Colonic mucosa (tissue), 4 donors: ENCODE measurements at regions not wholly inside any gene's neighbourhood (a gene's known extent, or its start where the extent isn't known, plus 50 kb on each side); places are given as distances from the start of the nearest gene placed in this dataset.

Source experiments
- DNase-seq: peaks from one replicate; pipeline ENCODE4 v3.0.0-alpha.2; 2020
- H3K27ac ChIP-seq: fragments of 200-600 bp; one replicate; pipeline ENCODE4 v1.8.0; 2021
- H3K27me3 ChIP-seq: fragments of 200-600 bp; one replicate; pipeline ENCODE4 v1.8.0; 2021
- H3K36me3 ChIP-seq: fragments of 200-600 bp; one replicate; pipeline ENCODE4 v1.8.0; 2021
- H3K4me1 ChIP-seq: fragments of 200-600 bp; one replicate; pipeline ENCODE4 v1.8.0; 2021; ENCODE audit warnings: mild to moderate bottlenecking
- H3K4me3 ChIP-seq: fragments of 200-600 bp; one replicate; pipeline ENCODE4 v1.8.0; 2021
- H3K9ac ChIP-seq, 2 donors: one replicate each; pipeline ENCODE4 v1.7.0; 2013; ENCODE audit warnings: control low read depth in 2 of 2, low read depth in 2 of 2, low read length in 2 of 2
- H3K9me3 ChIP-seq: fragments of 200-600 bp; one replicate; pipeline ENCODE4 v1.8.0; 2021
- CTCF ChIP-seq: fragments of 200-600 bp; IDR thresholded peaks from one replicate; pipeline ENCODE4 v1.8.0; 2022; ENCODE audit warnings: antibody characterized with exemption, mild to moderate bottlenecking
- intact Hi-C: fragments of 100-400 bp; cut with DNase I; formaldehyde crosslinking; loops from one replicate; pipeline ENCODE4 v1.14.1; 2022
- donor health status: healthy.
- donor health status: DM: no; HTN: no; CAD: no.
- donor health status: DM: no; HTN: no; CAD: no.

- no peak for DNase-seq
- H3K9me3 ChIP-seq, result no peaks in the 10 kb centered on the region
- H3K36me3 ChIP-seq, result no peaks in the 10 kb centered on the region
- no peak overlapping the region for H3K9ac ChIP-seq
- intact Hi-C loops, result no loop called here
- no peaks in the 10 kb centered on the region for H3K27me3 ChIP-seq
- H3K27ac ChIP-seq, result no peak overlapping the region
- no peak overlapping the region for H3K4me3 ChIP-seq
- no peak for TF ChIP-seq CTCF
- no peaks in the 10 kb centered on the region for H3K4me1 ChIP-seq
Measured at GRCh38 chr18:73924307-73924706, 223.3 kb downstream of the FBXO15 start.

DNA sequence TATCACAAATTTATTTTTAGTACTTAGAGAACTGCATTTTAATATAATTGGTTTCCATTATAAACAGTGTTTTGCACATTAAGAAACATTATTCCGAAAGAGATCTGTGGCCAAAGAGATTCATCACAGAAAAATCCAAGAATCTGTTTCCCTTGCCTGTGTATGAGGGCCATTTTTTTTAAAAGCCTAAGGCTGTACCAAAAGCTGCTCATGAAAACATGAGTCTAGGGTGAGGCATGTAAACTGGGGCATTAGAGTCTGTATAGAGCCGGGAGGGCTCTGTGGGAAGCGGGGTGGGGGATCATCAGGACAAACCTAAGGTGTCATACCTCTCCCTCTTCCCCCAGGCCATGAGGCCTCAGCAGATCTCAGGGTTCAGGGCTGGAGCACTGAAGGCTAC is 223.8 kb downstream of the FBXO15 start:
- no peaks in the 10 kb centered on the region for H3K36me3 ChIP-seq
- intact Hi-C loops, result no loop called here
- no peak overlapping the region for H3K4me3 ChIP-seq
- DNase-seq, result no peak
- H3K27ac ChIP-seq, result no peak overlapping the region
- H3K4me1 ChIP-seq, result no peaks in the 10 kb centered on the region
- no peak overlapping the region for H3K9ac ChIP-seq
- H3K27me3 ChIP-seq, result no peaks in the 10 kb centered on the region
- no peak for TF ChIP-seq CTCF
- no peaks in the 10 kb centered on the region for H3K9me3 ChIP-seq

DNA sequence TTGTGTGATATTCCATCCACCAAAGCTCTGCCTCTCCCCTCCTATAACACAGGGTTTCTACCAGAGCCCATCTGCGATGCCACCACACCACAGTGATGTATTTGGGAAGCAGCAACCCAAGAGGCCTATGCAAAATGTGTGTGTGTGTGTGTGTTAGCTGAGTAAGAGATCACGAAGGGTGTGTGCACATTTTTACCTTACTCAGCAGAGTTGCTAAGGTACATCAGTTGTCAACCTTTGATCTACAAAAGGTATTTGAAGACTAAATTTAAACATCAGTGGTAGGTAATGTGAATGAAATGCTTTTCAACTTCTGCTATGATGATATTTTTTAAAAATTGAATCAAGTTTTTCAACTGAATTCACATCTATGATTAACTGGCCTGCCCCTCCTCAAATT is 227.6 kb downstream of the FBXO15 start:
- Histone ChIP-seq H3K9me3 (no peaks in the 10 kb centered on the region), H3K9ac (no peak overlapping the region), H3K4me1 (no peaks in the 10 kb centered on the region), H3K27me3 (no peaks in the 10 kb centered on the region), H3K27ac (no peak overlapping the region), H3K4me3 (no peak overlapping the region), H3K36me3 (no peaks in the 10 kb centered on the region)
- intact Hi-C loops, result no loop called here
- no peak for TF ChIP-seq CTCF
- DNase-seq, result no peak

DNA sequence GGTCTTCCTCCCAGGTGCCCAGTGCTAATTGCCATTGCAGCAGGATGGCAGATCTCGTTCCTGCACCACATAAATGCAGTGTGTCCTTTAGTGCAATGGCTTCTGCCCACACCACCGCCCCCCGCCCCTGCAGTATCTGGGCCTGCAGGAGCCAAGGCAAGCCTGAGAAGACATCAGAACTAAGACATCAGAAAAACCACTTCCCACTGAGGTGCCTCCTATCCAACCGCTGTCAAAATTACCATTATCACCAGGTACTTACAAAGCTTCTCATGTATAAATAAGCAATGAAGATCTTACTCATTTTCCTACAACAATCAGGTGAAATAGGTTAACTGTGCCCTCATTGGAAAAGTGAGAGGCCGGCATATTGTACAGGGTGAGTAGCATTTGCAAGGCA is 228.8 kb downstream of the FBXO15 start:
- Histone ChIP-seq H3K9me3 (no peaks in the 10 kb centered on the region), H3K4me1 (no peaks in the 10 kb centered on the region), H3K36me3 (no peaks in the 10 kb centered on the region), H3K4me3 (no peak overlapping the region), H3K9ac (no peak overlapping the region), H3K27me3 (no peaks in the 10 kb centered on the region), H3K27ac (no peak overlapping the region)
- intact Hi-C loops, result no loop called here
- TF ChIP-seq CTCF, result no peak
- no peak for DNase-seq

DNA sequence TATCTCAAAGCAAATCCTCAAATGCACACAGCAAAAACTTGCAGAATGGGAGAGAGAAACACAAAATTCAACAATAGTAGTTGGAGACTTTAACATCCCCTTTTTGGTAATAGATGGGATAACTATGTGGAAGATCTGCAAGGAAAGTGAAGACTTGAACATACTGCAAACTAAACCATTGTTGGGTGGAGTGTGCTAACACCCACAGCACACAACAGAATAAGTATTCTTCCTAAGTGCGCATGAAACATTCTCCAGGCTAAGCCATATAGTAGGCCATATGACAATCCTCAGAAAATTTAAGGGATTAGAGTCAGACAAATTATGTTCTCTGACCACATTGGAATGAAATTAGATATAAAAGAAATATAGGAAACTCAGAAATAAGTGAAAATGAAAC is 230.6 kb downstream of the FBXO15 start:
- no peak overlapping the region for H3K4me3 ChIP-seq
- H3K27me3 ChIP-seq, result no peaks in the 10 kb centered on the region
- intact Hi-C loops, result no loop called here
- no peak overlapping the region for H3K9ac ChIP-seq
- DNase-seq, result no peak
- no peak overlapping the region for H3K27ac ChIP-seq
- no peak for TF ChIP-seq CTCF
- H3K4me1 ChIP-seq, result no peaks in the 10 kb centered on the region
- H3K9me3 ChIP-seq, result no peaks in the 10 kb centered on the region
- no peaks in the 10 kb centered on the region for H3K36me3 ChIP-seq

- Histone ChIP-seq H3K4me1 (no peaks in the 10 kb centered on the region), H3K9ac (no peak overlapping the region), H3K9me3 (no peaks in the 10 kb centered on the region), H3K36me3 (no peaks in the 10 kb centered on the region), H3K27me3 (no peaks in the 10 kb centered on the region), H3K27ac (no peak overlapping the region), H3K4me3 (no peak overlapping the region)
- TF ChIP-seq CTCF, result no peak
- intact Hi-C loops, result no loop called here
- DNase-seq, result no peak
Measured at GRCh38 chr18:73913505-73913904, 234.1 kb downstream of the FBXO15 start.
